Colonic mucosa (tissue), 4 donors: ENCODE measurements at regions not wholly inside any gene's neighbourhood (a gene's known extent, or its start where the extent isn't known, plus 50 kb on each side); places are given as distances from the start of the nearest gene placed in this dataset.
A peak's percentile ranks its signal among the peaks of the same experiment; 100 is the strongest.

ENCODE experiments used
- DNase-seq: peaks from one replicate; pipeline ENCODE4 v3.0.0-alpha.2; 2020
- H3K27ac ChIP-seq: fragments of 200-600 bp; one replicate; pipeline ENCODE4 v1.8.0; 2021
- H3K27me3 ChIP-seq: fragments of 200-600 bp; one replicate; pipeline ENCODE4 v1.8.0; 2021
- H3K36me3 ChIP-seq: fragments of 200-600 bp; one replicate; pipeline ENCODE4 v1.8.0; 2021
- H3K4me1 ChIP-seq: fragments of 200-600 bp; one replicate; pipeline ENCODE4 v1.8.0; 2021; ENCODE audit warnings: mild to moderate bottlenecking
- H3K4me3 ChIP-seq: fragments of 200-600 bp; one replicate; pipeline ENCODE4 v1.8.0; 2021
- H3K9ac ChIP-seq, 2 donors: one replicate each; pipeline ENCODE4 v1.7.0; 2013; ENCODE audit warnings: control low read depth in 2 of 2, low read depth in 2 of 2, low read length in 2 of 2
- H3K9me3 ChIP-seq: fragments of 200-600 bp; one replicate; pipeline ENCODE4 v1.8.0; 2021
- intact Hi-C: fragments of 100-400 bp; cut with DNase I; formaldehyde crosslinking; loops from one replicate; pipeline ENCODE4 v1.14.1; 2022
- TF ChIP-seq, protein P1 (sequence below): fragments of 200-600 bp; IDR thresholded peaks from one replicate; pipeline ENCODE4 v1.8.0; 2022; ENCODE audit warnings: antibody characterized with exemption, mild to moderate bottlenecking
- donor health status: healthy.
- donor health status: DM: no; HTN: no; CAD: no.
- donor health status: DM: no; HTN: no; CAD: no.

DNA sequence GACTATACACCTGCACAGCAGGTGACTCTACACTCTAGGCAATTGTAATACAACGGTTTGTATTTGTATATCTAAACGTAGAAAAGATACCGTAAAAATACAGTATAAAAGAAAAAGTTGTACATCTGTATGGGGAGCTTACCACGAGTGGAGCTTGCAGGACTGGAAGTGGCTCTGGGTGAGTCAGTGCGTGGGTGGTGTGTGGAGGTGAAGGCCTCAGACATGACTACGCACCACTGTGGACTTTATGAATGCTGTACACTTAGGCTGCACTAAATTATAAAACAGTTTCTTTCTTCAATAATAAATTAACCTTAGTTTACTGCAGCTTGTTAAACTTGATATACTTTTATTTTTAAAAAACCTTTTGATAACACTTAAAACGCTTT is 85.0 kb upstream of the FAT1 start:
- Histone ChIP-seq H3K4me3 (no peak overlapping the region), H3K4me1 (no peaks in the 10 kb centered on the region), H3K9ac (no peak overlapping the region), H3K36me3 (no peaks in the 10 kb centered on the region), H3K9me3 (no peaks in the 10 kb centered on the region), H3K27ac (no peak overlapping the region), H3K27me3 (no peaks in the 10 kb centered on the region)
- no peak for DNase-seq
- TF ChIP-seq, protein P1, sequence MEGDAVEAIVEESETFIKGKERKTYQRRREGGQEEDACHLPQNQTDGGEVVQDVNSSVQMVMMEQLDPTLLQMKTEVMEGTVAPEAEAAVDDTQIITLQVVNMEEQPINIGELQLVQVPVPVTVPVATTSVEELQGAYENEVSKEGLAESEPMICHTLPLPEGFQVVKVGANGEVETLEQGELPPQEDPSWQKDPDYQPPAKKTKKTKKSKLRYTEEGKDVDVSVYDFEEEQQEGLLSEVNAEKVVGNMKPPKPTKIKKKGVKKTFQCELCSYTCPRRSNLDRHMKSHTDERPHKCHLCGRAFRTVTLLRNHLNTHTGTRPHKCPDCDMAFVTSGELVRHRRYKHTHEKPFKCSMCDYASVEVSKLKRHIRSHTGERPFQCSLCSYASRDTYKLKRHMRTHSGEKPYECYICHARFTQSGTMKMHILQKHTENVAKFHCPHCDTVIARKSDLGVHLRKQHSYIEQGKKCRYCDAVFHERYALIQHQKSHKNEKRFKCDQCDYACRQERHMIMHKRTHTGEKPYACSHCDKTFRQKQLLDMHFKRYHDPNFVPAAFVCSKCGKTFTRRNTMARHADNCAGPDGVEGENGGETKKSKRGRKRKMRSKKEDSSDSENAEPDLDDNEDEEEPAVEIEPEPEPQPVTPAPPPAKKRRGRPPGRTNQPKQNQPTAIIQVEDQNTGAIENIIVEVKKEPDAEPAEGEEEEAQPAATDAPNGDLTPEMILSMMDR = no peak
- intact Hi-C loops = no loop called here

DNA sequence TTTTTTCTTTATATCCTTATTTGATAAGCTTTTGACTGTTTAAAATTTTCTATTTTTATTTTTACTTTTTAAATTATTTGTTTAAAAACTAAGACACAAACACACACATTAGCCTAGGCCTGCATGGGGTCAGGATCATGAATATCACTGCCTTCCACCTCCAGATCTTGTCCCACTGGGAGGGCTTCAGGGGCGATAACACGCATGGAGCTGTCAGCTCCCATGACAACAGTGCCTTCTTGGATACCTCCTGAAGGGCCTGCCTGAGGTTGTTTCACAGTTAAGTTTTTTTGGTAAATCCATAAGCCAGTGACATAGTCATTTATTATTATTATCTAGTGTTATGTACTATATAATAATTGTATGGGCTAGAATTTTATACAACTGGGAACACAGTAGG is 85.4 kb upstream of the FAT1 start:
- H3K27me3 ChIP-seq = no peaks in the 10 kb centered on the region
- no peak for DNase-seq
- no peak overlapping the region for H3K27ac ChIP-seq
- no peak overlapping the region for H3K9ac ChIP-seq
- no peaks in the 10 kb centered on the region for H3K4me1 ChIP-seq
- intact Hi-C loops = no loop called here
- no peaks in the 10 kb centered on the region for H3K9me3 ChIP-seq
- TF ChIP-seq, protein P1 = no peak
- H3K36me3 ChIP-seq = no peaks in the 10 kb centered on the region
- H3K4me3 ChIP-seq = no peak overlapping the region

DNA sequence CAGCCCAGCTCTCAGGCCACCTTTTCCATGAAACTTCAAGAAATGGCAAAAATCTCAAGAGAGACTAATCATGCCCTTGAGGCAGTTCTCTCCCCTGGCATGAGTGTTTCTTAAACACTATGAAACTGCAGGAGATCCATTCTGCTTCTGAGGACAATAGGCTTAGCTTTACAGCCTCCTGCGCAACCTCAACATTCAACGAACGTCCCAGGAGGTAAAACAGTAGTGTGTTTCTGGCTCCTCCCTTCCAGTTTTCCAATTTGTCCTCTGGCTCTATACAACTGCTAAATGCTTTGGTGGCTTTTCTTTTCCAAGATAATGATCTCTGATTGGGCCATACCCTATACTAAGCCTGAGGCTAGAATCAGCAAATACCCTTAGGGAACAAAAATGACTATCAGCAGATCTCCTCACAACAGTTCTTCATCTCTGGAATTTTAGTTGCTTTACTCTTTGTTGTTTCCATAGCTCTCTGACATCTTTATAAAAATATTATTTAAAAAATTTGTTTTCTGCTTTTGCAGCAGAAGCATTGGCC is 87.0 kb upstream of the FAT1 start:
- no peak for DNase-seq
- intact Hi-C loops = no loop called here
- no peaks in the 10 kb centered on the region for H3K36me3 ChIP-seq
- H3K27ac ChIP-seq = no peak overlapping the region
- no peaks in the 10 kb centered on the region for H3K27me3 ChIP-seq
- H3K4me3 ChIP-seq = no peak overlapping the region
- H3K9ac ChIP-seq = no peak overlapping the region
- no peaks in the 10 kb centered on the region for H3K9me3 ChIP-seq
- TF ChIP-seq, protein P1 = no peak
- H3K4me1 ChIP-seq = no peaks in the 10 kb centered on the region

DNA sequence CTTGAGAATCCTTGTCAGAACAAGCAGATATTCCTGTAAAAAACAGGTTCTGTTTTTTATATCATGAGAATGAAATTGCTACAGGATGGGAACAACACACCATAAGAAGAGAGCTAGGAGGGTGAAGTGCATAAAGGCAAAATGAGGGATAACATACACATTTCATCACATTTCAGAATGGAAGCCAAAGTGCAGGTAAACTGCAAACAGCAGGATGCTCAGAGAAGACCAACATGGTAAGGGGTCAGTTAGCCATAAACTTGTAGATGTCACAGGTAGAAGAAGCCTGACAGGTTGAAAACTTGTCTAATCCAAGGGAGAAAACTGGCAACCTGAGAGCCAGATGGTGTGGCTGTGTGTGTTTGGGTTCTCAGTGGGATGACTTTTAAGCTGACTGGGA is 88.9 kb upstream of the FAT1 start:
- Histone ChIP-seq H3K4me3 (no peak overlapping the region), H3K27ac (peak overlapping the region; percentile 16), H3K4me1 (no peaks in the 10 kb centered on the region), H3K27me3 (no peaks in the 10 kb centered on the region), H3K36me3 (no peaks in the 10 kb centered on the region), H3K9ac (no peak overlapping the region), H3K9me3 (no peaks in the 10 kb centered on the region)
- TF ChIP-seq, protein P1 = no peak
- intact Hi-C loops = no loop called here
- no peak for DNase-seq

DNA sequence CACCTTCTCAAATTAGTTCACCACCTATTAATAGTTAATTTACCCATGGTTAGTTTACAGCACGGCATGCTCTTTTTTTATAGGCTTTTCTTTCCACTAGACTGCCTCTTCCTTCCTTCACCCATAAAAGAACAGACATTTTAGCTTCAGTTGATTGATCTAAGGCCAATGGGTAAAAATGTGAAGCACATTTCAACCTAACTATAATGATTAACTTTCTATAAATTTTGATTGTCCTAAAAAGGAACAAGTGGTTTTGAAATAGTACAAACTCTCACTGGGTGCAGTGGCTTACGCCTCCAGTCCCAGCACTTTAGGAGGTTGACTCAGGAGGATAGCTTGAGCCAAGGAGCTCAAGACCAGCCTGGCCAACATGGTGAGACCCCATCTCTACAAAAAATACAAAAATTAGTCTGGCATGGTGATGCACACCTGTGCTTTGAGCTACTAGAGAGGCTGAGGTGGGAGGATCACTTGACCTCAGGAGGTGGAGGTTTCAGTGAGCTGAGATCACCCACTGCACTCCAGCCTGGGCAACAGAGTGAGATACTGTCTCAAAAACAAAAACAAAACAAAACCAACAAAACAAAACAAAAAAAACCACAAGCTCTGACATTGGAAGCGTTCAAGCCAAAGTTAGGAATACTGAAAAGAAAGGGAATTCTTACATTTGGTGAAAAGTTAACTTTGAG is 89.9 kb upstream of the FAT1 start:
- Histone ChIP-seq H3K4me1 (no peaks in the 10 kb centered on the region), H3K9me3 (no peaks in the 10 kb centered on the region), H3K9ac (no peak overlapping the region), H3K27me3 (no peaks in the 10 kb centered on the region), H3K36me3 (no peaks in the 10 kb centered on the region), H3K4me3 (no peak overlapping the region), H3K27ac (peak overlapping the region; percentile 16)
- intact Hi-C loops = no loop called here
- TF ChIP-seq, protein P1 = no peak
- no peak for DNase-seq
